ENCODE measurements at regions not wholly inside any gene's neighbourhood (a gene's known extent, or its start where the extent isn't known, plus 50 kb on each side); places are given as distances from the start of the nearest gene placed in this dataset.
"Not testable (repeated sequence)": the region's sequence is repeated elsewhere in the genome, so short reads cannot be mapped to it uniquely, and the experiment has no call there.

DNA sequence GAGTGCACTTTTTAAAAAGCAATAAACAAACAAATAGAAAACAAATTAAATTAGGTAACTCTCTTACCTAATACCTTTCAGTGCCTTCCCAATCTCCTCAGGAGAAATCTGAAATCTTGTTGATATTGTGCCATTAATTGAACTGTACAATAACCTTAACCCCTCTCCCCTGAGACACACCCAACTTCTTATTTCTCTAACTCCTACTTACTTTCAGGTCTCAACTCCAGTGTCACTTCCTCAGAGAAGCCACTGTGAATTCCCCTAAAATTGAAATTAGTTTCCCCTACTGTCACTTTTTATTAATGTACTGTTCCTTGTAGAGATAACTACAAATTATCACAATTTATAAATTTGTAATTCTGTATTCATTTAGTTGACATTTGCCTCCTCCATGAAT is 295.3 kb upstream of the TNC start:
- DNase-seq = no peak

DNA sequence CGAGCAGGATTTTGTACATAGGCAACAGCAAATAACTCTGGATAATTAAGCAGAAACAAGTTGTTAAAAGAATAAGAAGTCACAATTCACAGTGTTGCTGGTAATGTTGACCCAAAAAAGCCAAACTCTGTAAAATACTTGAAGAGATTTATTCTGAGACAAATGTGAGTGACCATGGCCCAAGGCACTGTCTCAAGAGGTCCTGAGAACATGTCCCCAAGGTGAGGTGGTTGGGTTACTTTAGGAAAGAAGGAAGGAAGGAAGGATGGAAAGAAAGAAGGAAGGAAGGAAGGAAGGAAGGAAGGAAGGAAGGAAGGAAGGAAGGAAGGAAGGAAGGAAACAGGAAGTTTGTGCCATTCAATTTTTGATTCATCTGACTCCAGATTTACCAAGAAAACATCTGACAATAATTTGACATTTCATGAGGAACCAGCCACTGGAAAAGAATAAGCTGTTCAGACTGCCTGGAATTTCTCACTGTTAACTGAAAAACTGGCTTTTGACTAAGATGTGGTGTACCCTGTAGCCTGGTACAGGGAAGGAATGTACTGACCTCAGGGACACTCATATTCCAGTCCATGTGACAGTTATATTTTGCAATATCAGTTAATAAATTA is 295.9 kb upstream of the TNC start:
- DNase-seq = no peak

DNA sequence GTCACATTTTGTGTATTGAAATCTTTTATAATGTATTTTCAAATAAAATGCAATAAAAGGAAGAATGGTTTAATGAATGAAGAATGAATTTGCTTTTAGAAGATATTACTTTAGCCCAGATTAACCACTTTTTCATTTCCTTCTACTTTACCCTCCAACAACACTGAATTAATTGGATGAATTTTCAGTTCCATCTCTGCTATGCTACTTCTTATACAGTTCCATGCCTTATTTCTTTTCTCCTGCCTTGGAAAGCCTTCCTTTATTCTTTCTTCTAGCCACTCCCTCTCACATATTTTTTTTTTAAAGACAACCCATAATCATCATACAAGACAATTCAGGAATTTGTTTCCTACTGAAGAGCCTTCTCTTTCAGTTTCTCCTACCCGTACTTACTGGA is 296.6 kb upstream of the TNC start:
- no peak for DNase-seq

DNA sequence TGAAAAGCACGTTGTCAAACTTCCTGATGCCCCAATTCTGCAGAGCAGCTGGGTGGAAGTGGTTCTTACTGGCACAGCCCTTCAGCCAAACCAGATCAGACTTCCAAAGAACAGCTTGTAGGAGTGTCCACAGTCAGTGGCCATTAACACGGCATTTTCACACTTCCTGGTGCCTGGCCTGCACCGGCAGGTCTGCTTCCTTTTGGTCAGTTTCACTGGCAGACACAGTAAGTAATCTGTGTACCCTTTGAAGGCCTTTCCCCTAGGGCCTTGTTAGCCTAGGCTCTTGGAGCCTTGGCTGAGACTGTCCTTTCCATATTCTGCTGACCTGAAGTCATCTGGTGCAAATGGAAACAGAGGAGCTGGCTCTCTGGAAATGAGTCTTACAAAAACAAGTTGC is 297.5 kb upstream of the TNC start:
- no peak for DNase-seq

DNA sequence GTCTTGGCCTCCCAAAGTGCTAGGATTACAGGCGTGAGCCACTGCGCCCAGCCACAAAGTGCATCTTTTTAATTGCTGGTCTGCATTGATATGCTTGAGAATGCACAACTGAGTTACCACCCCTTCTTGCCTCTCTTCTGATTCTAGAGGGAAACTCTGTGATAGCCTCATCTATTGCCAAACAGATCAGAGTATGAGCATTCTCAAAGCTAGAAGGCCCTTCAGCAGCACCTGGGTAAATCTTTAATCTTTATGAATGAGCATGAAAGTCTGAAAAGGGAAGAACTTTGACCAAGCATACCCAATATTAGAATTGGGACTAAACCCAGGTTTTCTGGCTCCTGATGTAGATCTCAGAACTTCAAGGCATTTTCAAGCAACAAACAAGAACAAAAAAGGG is 298.3 kb upstream of the TNC start:
- no peak for DNase-seq

DNA sequence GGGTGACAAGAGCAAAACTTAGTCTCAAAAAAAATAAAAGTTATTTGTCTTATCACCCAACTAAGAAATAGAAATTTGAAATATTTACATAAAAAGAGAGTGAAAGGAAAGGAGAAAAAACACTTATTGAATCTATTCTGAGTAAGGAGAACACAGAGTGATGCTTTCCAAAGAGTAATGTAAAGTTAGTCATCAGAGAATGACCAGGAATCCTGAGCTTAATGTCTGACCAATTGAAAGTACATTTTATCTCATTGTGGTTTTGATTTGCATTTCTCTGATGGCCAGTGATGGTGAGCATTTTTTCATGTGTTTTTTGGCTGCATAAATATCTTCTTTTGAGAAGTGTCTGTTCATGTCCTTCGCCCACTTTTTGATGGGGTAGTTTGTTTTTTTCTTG is 300.2 kb upstream of the TNC start:
- not testable (repeated sequence) for DNase-seq

DNA sequence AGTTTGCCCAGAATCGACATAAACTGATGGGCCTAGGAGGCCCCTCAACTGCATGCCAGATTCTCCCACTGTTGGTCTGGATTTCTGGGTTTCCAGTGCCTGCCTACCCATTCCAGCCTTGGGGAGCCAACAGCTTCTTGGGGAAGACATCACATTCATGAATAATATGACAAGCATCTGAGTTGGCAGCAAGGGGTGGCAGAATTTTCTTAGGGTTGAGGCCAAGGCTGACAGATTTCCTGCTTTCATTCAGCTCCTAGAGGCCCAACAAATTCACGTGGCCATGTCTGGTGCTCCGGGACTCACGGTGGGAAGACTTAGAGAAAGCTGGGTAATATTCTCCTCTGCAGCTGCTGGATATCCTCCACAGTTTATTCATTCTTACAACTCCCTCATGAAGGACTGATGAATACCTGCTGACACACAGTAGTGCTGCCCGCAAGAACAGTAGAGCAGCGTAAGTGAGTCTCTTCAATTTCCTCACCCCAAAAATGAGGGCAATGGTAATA is 305.0 kb upstream of the TNC start:
- DNase-seq = no peak

DNA sequence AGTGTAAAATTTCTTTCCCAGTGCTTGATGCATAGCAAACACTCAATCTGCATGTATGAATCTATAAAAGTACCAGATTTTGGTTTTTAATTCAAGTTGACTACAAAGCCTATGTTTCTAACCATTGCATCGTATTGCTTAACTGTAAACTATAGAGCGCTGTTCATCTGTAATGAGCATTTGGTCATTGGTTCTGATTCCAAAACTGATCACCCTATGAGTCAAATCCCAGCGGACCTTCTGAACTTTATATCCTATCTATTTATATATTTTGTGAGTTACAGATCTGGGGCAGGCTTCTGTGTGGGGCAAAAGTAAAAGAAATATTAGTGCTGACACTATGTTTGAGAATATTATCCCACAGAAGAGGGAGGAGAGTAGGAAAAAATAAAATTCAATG is 305.7 kb upstream of the TNC start:
- DNase-seq = no peak

DNA sequence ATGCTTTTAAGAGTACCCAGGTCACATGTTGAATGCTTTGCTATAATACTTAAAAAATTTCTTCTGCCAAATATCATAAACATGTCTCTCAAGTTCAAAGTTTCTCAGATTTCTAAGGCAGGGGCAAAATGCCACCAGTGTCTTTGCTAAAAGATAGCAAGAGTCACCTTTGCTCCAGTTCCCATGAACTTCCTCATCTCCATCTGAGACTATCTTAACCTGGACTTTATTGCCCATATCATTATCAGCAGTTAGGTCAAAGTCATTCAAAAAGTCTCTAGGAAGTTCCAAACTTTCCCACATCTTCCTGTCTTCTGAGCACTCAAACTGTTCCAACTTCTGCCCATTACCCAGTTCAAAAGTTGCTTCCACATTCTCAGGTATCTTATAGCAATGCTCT is 307.6 kb upstream of the TNC start:
- DNase-seq = no peak

DNA sequence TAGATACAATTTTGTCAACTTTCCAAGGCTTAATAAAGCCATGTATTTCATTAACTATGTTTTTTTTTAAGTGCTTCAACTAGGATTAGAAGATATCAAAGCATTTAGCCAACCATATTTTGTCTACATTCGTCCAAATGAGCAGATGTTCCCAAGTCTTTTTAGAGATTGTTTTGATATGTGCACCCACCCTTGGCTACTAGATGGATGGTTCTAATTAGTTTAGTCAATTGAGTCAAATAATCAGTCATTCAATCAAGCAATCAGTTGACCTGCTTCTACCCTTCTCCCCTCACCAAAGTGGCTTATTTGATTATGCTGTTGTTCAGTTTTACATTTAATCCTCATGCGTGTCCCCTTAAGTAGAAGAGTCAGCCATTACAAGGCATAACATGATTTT is 319.5 kb upstream of the TNC start:
- no peak for DNase-seq

DNA sequence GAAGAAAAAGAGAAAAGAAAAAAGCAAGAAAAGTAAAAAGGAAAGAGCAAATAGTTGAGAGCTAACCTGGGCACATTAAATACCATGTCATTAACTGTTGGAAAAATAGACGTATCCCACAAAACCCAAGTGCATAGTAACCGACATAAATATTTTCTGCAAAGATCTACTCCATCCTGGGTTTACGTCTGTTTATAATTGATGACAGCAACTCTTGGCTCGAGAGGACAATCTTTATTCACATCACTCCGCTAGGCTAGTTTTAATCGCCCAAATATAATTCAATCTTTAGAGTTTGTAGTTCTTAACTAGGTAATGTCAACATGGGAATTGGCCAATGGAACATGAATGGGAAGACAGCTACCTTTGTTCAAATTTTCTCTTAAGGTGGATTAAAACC is 321.7 kb upstream of the TNC start:
- DNase-seq = no peak

DNA sequence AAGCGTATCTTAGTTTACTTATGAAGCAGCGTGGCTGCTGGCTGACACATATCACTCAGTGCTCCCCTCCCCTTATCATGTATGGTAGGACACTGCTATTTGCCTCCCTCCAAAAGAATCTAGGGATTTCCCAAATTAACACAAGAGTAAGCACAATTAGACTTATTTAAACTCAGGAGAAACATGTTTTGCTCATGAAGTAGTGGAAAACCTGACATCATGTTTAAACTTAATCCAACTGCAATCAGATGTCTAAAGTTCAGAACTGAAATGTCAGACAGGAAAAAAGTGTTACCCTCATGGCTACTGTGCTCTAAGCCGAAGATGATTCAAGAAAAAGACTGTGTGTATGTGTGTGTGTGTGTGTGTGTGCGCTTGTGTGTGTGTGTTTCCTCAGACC is 324.1 kb upstream of the TNC start:
- no peak for DNase-seq

DNA sequence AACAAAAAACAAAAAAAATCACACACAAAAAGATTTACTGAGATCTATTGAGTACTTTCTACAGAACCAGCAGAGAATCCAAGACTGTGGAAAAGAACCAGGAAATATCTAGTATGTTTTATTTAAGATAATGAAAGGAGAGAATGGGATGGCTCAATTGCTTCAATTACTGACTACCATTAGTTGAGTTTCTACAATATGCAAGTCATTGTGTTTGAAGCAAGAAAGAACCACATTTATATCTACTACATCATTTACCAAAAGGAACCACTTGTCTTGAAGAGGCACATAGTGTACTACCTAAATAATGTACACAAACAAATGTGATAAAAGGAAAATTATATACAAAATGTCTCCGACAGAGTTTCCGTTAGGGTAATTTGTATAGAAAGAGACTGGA is 325.9 kb upstream of the TNC start:
- DNase-seq = no peak

DNA sequence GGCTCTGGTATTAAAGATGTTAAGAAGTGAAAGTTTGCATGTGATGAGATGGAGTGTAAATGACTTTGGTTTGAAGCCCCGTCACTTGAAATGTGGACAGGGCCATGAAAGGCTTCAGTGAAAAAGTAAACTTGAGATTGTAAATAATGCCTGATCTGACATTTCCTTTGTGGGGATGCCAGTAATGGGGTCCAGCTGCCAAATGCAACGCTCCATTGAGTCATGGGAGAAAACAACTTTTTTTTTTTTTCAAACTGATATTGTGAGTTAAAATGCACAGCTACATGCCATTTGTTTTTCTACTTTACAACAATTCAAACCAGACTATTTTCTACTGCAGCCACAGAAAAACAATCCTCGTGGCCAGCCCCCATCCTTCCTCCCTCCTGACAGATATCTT is 327.0 kb upstream of the TNC start:
- DNase-seq = no peak

DNA sequence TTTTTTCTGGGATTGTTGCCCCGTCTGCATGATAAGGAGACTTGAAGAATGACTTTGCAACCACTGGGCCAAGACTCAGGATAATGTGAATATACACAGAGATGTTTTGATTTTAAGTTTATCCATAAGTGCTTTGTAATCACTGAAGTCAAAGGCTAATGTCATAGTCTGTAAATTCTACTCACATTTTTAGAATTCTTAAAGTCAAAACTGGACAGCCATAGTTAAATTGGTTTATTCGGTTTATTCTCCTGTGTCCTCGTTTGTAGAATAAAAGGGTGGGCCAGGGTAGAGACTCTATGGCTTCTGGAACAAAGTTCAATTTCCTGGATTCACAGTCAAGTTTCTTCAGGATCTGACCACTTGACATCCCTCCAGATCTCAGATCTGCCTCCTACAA is 327.7 kb upstream of the TNC start:
- DNase-seq = no peak

DNA sequence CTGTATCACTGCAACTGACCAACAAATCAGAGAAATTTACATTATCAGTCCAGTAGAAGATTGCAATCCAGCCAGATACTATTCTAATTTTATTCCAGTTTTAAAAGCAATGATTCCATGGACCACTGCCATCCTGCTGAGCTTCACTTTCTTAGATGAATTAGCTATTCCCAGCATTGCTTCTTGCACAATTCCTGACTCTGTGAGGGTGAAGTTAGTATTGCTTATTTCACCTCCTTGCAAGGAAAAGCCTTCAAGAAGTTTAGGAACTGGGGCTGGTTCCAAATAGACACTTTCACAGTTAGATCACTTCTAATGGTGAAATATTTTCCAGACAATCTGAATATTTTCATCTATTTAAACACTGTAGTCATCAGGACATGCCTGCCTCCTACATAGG is 338.6 kb upstream of the TNC start:
- DNase-seq = no peak

DNA sequence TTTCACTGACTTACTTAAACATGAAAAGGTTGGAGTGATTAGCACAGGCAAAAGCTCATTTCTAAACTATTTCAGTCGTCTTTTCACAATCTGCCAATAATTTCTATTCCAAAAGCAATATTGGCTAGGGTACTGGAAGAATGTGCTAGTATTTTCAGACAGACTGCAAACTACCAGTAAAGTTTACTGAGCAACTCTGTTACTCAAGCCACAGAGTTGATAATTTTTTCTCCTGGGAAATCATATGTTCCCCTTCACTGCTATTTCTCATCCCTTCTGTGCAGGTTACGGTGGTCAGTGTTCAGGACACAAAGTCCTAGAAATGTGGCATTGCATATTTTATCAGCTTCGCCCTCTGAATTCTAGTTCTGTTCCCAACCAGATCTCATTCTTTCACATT is 343.3 kb upstream of the TNC start:
- DNase-seq = no peak

DNA sequence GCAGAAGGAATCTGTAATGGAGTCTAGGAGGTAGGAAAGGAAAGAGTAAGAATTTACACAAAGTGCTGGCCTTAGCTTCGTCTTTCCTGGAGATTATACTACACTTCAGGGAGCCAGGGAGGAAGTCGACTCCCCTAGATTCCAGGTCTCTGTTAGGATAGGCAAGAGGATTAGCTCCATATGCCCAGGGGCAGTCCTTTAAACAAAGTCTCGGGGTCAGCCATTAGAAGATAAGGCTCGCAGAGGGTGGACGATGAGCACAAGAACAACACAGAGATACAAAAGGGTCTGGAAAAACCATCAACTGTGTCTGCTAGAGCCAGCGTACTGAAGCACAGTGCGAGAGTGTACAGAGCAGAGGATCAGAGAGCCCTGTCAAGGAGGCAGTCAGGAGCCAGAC is 344.7 kb upstream of the TNC start:
- DNase-seq = no peak

DNA sequence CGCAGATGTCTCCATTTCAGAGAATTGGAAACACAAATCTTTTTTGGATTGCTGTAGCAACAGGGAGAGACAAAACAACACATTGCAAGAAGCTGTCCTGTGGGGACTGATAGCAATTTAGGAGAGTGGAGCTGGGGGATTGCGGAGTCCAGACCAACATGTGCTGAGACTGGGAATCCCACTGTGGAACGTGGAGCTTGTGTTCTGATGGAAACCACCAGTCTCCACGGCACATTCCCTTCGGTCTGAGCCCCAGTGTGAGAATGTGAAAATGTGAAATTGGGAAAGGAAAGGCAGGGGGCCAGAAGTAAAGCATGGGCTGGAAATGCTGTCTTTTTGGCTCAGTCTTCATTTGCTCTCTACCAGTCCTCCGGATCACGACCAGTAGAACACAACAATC is 348.8 kb upstream of the TNC start:
- DNase-seq = no peak

DNA sequence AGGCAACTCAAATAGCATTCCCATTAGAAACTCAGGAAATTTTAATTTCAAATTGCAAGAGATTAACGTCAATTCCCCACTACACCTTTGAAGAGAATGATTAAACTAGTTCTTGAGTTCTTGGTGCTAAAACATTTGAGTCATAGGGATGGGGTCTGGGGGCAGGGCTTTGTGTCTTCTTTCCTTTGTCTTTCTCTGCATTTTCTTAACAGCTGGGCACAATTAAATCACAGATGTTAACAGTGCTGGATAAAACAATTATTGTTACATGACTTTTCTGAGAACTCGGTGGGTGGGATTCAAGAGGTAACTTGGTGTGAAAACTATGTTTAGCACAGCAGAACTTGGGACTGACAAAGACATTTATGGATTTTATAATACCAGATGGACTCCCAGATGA is 351.9 kb upstream of the TNC start:
- no peak for DNase-seq

DNA sequence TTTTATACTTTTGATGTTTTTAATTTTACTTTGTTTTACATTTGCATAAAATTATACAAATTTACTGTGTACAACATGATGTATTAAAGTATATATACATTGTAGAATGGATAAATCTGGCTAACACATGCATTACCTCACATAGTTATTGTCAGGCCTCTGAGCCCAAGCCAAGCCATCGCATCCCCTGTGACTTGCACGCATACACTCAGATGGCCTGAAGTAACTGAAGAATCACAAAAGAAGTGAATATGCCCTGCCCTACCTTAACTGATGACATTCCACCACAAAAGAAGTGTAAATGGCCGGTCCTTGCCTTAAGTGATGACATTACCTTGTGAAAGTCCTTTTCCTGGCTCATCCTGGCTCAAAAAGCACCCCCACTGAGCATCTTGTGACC is 355.1 kb upstream of the TNC start:
- not testable (repeated sequence) for DNase-seq

DNA sequence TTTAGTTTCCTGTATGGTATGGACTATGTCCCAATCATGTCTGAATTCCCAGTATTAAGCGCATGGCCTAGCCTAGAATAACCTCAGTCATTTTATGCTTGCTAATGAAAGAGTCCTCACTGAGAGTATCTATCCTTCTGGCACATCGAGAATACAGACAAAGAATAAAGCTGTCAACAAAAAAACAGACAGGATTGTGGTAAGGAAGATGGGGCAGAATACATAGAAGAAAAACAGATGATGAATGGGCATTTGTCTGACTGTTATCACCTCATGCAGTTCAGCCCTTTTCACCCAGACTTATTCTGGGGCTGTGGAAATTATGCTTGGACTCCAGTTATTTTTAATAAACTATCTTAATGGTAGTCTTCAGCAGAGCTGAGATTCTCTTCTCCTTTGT is 363.8 kb upstream of the TNC start:
- no peak for DNase-seq

DNA sequence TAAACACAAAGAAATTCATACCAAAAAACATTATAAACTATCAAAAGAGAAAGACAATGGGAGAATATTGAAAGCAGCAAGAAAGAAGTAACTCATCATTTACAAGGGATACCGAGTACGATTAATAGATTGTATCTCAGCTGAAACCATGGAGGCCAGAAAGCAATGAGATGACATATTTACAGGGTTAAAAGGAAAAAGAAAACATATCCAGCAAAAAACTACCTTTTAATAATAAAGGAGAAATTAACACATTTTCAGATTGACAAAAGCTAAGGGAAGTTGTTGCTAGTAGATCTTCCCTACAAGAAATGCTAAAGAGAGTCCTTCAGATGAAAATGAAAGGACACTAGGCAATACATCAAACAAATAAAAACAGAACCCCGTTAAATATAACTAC is 364.8 kb upstream of the TNC start:
- no peak for DNase-seq

DNA sequence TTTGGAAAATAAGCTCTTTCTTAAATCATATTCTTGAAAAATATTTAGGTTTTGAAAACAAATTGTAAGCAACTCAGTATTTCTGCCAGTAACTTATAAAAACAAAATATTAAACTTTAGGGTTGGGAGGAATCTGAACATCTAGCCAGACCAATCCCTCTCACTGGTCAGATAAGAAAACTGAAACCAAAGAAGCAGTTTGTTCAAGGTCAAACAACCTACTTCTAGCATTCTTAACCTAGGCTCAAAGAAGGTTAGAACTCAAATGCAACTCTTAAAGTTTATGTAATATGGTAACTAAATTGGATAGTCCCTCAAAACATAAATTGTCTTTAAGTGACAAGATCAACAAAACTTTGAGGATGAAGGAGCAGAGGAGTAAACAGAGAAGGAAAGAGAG is 374.9 kb upstream of the TNC start:
- DNase-seq = no peak

DNA sequence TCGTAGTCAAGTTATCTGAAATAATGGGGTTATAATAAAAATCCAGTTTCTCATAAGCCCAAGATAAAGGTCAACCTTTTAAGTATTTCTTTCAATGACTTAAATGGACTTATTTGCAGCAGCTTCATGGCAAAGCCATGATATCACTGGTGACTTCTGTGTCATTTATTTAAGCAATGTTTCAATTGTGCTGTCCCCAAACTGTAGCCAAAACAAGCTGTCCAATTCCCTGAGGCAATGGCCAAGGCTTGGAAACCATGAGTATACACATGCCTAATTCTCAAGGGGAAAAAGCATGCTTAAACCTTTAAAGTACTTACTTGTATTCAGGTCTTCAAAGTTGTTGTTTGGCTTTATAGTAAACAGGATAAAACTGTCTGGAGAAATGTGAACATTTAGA is 376.4 kb upstream of the TNC start:
- no peak for DNase-seq
